ENCODE measurements at regions not wholly inside any gene's neighbourhood (a gene's known extent, or its start where the extent isn't known, plus 50 kb on each side); places are given as distances from the start of the nearest gene placed in this dataset.
A peak's percentile ranks its signal among the peaks of the same experiment; 100 is the strongest.
"Not testable (repeated sequence)": the region's sequence is repeated elsewhere in the genome, so short reads cannot be mapped to it uniquely, and the experiment has no call there.

GRCh38 chr15:24819680-24820079, 135.1 kb upstream of the SNRPN start:
- FAIRE-seq (no peak), DNase-seq (ENCODE audit: insufficient read length, low spot score) (no peak)
- TF ChIP-seq TAF1 (IDR thresholded peaks at IDR 0.05; ENCODE audit: low read depth, low read length) (no peak), POLR2A (IDR thresholded peaks at IDR 0.05; ENCODE audit: low read depth, low read length) (no peak), POU2F2 (IDR thresholded peaks at IDR 0.05; ENCODE audit: low read depth, low read length) (no peak)

DNA sequence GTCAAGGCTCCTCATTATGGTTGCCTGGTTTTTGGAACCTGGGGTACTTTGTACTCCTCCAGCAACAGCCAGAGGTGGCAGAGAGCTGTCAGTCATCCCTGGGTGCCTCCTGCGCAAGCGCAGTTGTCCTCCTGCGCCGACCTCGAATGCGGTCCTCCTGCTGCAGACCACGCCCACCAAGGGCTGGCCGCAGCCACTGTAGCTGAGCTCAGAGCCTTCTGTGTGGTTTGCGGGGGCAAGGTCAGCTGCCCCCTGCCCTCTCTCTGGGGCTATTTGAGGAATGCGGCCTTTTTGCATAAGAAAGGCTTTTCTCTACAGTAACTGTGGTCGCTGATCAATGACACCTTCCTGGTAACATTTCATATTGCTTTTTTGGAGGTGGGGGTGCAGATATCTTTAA, 131.3 kb upstream of the SNRPN start:
- no peak for TF ChIP-seq TAF1 (IDR thresholded peaks at IDR 0.05; ENCODE audit: low read depth, low read length)
- TF ChIP-seq POU2F2 (IDR thresholded peaks at IDR 0.05; ENCODE audit: low read depth, low read length) = no peak
- no peak for TF ChIP-seq POLR2AphosphoS5 (IDR thresholded peaks at IDR 0.05; ENCODE audit: low read depth, low read length)
- TF ChIP-seq PAX5 (IDR thresholded peaks at IDR 0.05; ENCODE audit: insufficient read depth, low read length, severe bottlenecking) = no peak
- no peak for TF ChIP-seq POLR2A (IDR thresholded peaks at IDR 0.05; ENCODE audit: low read depth, low read length)
- TF ChIP-seq SPI1 (IDR thresholded peaks at IDR 0.05; ENCODE audit: low read depth, low read length) = no peak
- DNase-seq (ENCODE audit: insufficient read length, low spot score) (no peak), FAIRE-seq (no peak)

DNA sequence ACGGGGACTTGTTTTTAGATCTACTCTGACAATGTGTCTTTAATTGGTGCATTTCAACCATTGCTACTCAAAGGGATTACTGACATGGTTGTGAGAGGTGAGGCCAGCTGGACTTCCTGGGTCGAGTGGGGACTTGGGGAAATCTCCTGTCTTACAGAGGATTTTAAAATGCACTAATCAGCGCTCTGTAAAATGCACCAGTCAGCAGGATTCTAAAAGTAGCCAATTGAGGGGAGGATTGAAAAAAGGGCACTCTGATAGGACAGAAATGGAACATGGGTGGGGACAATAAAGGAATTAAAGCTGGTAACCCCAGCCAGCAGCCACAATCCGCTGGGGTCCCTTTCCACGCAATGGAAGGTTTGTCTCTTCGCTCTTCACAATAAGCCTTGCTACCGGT, 122.5 kb upstream of the SNRPN start:
- TF ChIP-seq TAF1 (IDR thresholded peaks at IDR 0.05; ENCODE audit: low read depth, low read length) = no peak
- no peak for TF ChIP-seq SPI1 (IDR thresholded peaks at IDR 0.05; ENCODE audit: low read depth, low read length)
- no peak for FAIRE-seq
- no peak for DNase-seq (ENCODE audit: insufficient read length, low spot score)

GRCh38 chr15:24835301-24835700, 119.5 kb upstream of the SNRPN start:
- FAIRE-seq (no peak), DNase-seq (ENCODE audit: insufficient read length, low spot score) (no peak)
- TF ChIP-seq SPI1 (IDR thresholded peaks at IDR 0.05; ENCODE audit: low read depth, low read length) (no peak), TAF1 (IDR thresholded peaks at IDR 0.05; ENCODE audit: low read depth, low read length) (no peak), POLR2A (IDR thresholded peaks at IDR 0.05; ENCODE audit: low read depth, low read length) (no peak), POU2F2 (IDR thresholded peaks at IDR 0.05; ENCODE audit: low read depth, low read length) (no peak), POLR2AphosphoS5 (IDR thresholded peaks at IDR 0.05; ENCODE audit: low read depth, low read length) (no peak), PAX5 (IDR thresholded peaks at IDR 0.05; ENCODE audit: insufficient read depth, low read length, severe bottlenecking) (no peak)

GRCh38 chr15:24848050-24848449, 106.7 kb upstream of the SNRPN start:
- DNase-seq (ENCODE audit: insufficient read length, low spot score) (peak; percentile 9), FAIRE-seq (no peak)
- TF ChIP-seq TAF1 (IDR thresholded peaks at IDR 0.05; ENCODE audit: low read depth, low read length) (no peak), POLR2A (IDR thresholded peaks at IDR 0.05; ENCODE audit: low read depth, low read length) (no peak), POLR2AphosphoS5 (IDR thresholded peaks at IDR 0.05; ENCODE audit: low read depth, low read length) (no peak), SPI1 (IDR thresholded peaks at IDR 0.05; ENCODE audit: low read depth, low read length) (no peak), PAX5 (IDR thresholded peaks at IDR 0.05; ENCODE audit: insufficient read depth, low read length, severe bottlenecking) (no peak), POU2F2 (IDR thresholded peaks at IDR 0.05; ENCODE audit: low read depth, low read length) (no peak)

DNA sequence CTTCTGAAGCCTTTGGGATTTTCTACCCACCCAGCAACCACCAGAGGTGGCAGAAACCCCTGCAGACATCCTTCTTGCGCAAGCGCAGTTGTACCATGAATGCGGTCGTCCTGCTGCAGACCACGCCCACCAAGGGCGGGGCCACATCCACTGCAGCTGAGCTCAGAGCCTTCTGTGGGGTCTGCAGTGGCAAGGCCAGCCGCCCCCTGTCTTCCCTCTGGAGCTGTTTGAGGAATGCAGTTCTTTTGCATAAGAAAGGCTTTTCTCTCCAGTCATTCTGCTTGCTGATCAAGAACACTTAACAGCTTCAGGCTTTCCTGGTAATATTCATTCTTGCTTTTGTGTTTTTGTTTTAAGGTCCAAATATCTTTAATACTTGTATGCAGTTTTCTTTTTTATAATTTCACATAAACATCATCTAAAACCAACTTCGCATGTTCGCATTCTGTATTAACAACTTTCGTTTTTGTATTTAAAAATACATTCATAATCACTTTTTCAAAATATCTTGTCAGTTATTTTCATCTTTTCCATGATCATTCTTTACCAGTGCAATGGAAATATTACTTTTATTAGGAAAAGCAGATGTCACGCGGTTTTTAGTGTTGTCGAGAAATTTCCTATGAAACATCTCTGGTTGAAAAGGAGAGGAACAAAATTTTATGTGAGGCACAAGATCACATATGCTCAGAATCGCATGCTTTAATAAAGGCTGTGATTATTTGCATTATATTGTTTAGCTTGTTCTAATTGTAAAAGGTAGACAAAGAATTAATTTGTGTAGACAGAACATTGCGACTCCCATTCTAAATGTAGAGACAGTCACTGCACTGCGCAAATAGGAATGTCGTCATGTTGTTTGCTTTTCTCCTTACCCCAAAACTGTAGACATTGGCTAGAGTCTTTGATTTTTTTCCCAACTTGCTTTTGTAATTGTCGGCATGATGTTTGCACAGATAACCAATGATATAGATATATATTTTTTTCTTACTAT, 98.1 kb upstream of the SNRPN start:
- TF ChIP-seq POU2F2 (IDR thresholded peaks at IDR 0.05; ENCODE audit: low read depth, low read length) (no peak), POLR2A (IDR thresholded peaks at IDR 0.05; ENCODE audit: low read depth, low read length) (no peak), POLR2AphosphoS5 (IDR thresholded peaks at IDR 0.05; ENCODE audit: low read depth, low read length) (no peak), TAF1 (IDR thresholded peaks at IDR 0.05; ENCODE audit: low read depth, low read length) (no peak), SPI1 (IDR thresholded peaks at IDR 0.05; ENCODE audit: low read depth, low read length) (no peak), PAX5 (IDR thresholded peaks at IDR 0.05; ENCODE audit: insufficient read depth, low read length, severe bottlenecking) (no peak)
- FAIRE-seq (no peak), DNase-seq (ENCODE audit: insufficient read length, low spot score) (no peak)

DNA sequence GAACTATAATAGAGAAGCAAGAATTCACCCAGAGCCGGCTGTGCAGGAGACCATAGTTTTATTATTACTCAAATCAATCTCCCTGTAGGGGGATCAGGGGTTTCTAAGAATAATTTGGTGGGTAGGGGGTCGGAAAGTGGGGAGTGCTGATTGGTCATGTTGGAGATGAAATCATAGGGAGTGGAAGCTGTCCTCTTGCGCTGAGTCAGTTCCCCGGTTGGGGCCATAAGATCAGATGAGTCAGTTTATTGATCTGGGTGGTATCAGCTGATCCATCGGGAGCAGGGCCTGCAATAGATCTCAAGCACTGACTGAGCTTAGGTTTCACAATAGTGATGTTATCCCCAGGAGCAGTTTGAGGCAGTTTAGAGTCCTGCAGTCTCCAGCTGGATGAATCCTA, 97.0 kb upstream of the SNRPN start:
- no peak for DNase-seq (ENCODE audit: insufficient read length, low spot score)
- TF ChIP-seq PAX5 (IDR thresholded peaks at IDR 0.05; ENCODE audit: insufficient read depth, low read length, severe bottlenecking) = no peak
- TF ChIP-seq TAF1 (IDR thresholded peaks at IDR 0.05; ENCODE audit: low read depth, low read length) = no peak
- TF ChIP-seq POU2F2 (IDR thresholded peaks at IDR 0.05; ENCODE audit: low read depth, low read length) = no peak
- TF ChIP-seq POLR2AphosphoS5 (IDR thresholded peaks at IDR 0.05; ENCODE audit: low read depth, low read length) = no peak
- TF ChIP-seq POLR2A (IDR thresholded peaks at IDR 0.05; ENCODE audit: low read depth, low read length) = no peak
- no peak for TF ChIP-seq SPI1 (IDR thresholded peaks at IDR 0.05; ENCODE audit: low read depth, low read length)

DNA sequence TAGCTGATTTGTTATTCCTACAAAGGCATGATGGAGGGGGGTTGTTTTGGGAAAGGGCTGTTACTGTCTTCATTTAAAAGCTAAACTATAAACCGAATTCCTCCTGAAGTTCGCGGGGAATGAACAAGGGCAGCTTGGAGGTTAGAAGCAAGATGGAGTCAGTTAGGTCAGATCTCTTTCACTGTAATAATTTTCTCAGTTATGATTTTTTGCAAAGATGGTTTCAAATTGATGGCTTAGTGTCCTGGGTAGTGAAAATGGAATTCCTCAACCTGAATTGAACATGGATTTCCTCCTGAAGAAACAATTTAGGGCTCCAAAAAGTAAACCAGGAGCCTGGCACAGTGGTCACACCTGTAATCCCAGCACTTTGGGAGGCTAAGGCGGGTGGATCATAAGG, 96.6 kb upstream of the SNRPN start:
- FAIRE-seq = not testable (repeated sequence)

More for the DNA sequence above, 97.0 kb upstream of the SNRPN start:
- FAIRE-seq = no peak

DNA sequence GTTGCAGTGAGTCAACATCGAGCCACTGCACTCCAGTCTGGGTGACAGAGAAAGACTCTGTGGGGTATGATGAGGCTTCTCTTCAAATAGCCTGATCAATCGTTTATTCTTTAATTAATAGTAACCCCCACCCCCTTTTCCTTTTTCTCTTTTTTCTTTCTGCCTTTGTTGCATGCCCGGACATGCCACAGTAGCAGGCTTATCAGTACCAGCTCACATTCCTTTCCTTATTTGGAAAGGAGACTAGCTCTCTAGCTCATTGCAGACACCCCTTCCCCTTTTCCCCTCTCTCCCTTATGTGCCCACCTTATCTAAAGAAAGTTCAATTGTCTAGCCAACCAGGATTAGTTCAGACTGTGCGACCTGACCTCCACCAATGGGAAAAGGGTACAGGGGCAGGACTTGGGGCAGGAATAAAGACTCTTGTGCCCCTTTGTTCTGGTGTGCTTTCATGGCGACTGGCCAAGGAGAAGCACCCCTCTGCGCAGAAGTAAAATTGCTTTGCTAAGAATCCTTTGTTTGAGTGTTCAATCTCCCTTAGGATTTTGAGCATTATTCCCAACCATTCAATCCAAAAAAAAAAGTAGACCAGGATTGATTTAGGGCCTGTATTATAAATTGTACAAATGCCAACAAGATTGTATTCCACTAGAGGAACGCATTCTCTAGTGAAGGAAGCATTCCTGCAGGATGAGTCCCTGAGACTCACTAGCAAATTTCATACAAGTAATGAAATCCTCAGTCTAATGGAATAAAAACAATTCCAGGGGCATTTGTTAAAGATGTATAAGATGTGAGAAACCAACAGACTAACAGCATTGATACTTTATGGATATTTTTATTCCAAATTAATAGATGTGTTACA, 95.8 kb upstream of the SNRPN start:
- FAIRE-seq = no peak
- DNase-seq (ENCODE audit: insufficient read length, low spot score) = no peak
- TF ChIP-seq POU2F2 (IDR thresholded peaks at IDR 0.05; ENCODE audit: low read depth, low read length) = no peak
- no peak for TF ChIP-seq PAX5 (IDR thresholded peaks at IDR 0.05; ENCODE audit: insufficient read depth, low read length, severe bottlenecking)
- TF ChIP-seq TAF1 (IDR thresholded peaks at IDR 0.05; ENCODE audit: low read depth, low read length) = no peak
- TF ChIP-seq POLR2AphosphoS5 (IDR thresholded peaks at IDR 0.05; ENCODE audit: low read depth, low read length) = no peak
- TF ChIP-seq SPI1 (IDR thresholded peaks at IDR 0.05; ENCODE audit: low read depth, low read length) = no peak
- no peak for TF ChIP-seq POLR2A (IDR thresholded peaks at IDR 0.05; ENCODE audit: low read depth, low read length)

More for the DNA sequence above, 96.6 kb upstream of the SNRPN start:
- DNase-seq (ENCODE audit: insufficient read length, low spot score) = not testable (repeated sequence)
